Heart left ventricle (tissue), 16 donors: ENCODE measurements at regions not wholly inside any gene's neighbourhood (a gene's known extent, or its start where the extent isn't known, plus 50 kb on each side); places are given as distances from the start of the nearest gene placed in this dataset.

Experiments
- ATAC-seq, 4 donors: fragments of 200-7000 bp; cut with Tn5 transposase; one replicate each; pipeline ENCODE4 v1.9.1; 2020 to 2022; ENCODE audit warnings: moderate library complexity in 4 of 4, mild to moderate bottlenecking in 3 of 4, moderate number of reproducible peaks in 1 of 4
- DNase-seq, 5 donors: peaks; one replicate each; pipeline ENCODE4 v3.0.0-alpha.2; 2020
- H3K27ac ChIP-seq, 12 donors: fragments of 200-600 bp; sonication (generic) in 4 of 12; one replicate each; pipeline versions ENCODE4 v1.5.0 to v1.8.0; 2016 to 2022; ENCODE audit warnings: mild to moderate bottlenecking in 2 of 12
- H3K27me3 ChIP-seq, 9 donors: fragments of 200-600 bp; sonication (generic) in 2 of 9; one replicate each; pipeline versions ENCODE4 v1.5.1 to v1.8.0; 2016 to 2022; ENCODE audit warnings: mild to moderate bottlenecking in 3 of 9
- H3K36me3 ChIP-seq, 9 donors: fragments of 200-600 bp; sonication (generic) in 2 of 9; one replicate each; pipeline versions ENCODE4 v1.5.0 to v1.8.0; 2018 to 2022; ENCODE audit warnings: mild to moderate bottlenecking in 2 of 9
- H3K4me1 ChIP-seq, 12 donors: fragments of 200-600 bp; sonication (generic) in 4 of 12; one replicate each; pipeline versions ENCODE4 v1.5.0 to v1.8.0; 2016 to 2022; ENCODE audit warnings: mild to moderate bottlenecking in 3 of 12
- H3K4me3 ChIP-seq, 12 donors: fragments of 200-600 bp; sonication (generic) in 4 of 12; one replicate each; pipeline versions ENCODE4 v1.5.0 to v1.8.0; 2017 to 2022; ENCODE audit warnings: mild to moderate bottlenecking in 9 of 12, moderate library complexity in 4 of 12
- H3K9me3 ChIP-seq, 12 donors: fragments of 200-600 bp; sonication (generic) in 4 of 12; one replicate each; pipeline versions ENCODE4 v1.5.0 to v1.8.0; 2016 to 2022; ENCODE audit warnings: mild to moderate bottlenecking in 1 of 12
- POLR2A ChIP-seq, 2 donors: fragments of 450-650 bp; IDR thresholded peaks; one replicate each; pipeline ENCODE4 v1.6.1; 2017; ENCODE audit warnings: antibody characterized with exemption in 2 of 2, mild to moderate bottlenecking in 2 of 2, moderate library complexity in 2 of 2
- WGBS, 4 donors: extraction: QIAGEN DNeasy Blood & Tissue Kit in 2 of 4; methylation state at CpG; one replicate each; pipeline versions ENCODE4 v1.1.5 to v1.1.7; 2013 to 2018; 5-methylcytosine and 5-hydroxymethylcytosine counted together
- intact Hi-C, 10 donors: fragments of 100-400 bp; cut with DNase I; formaldehyde crosslinking; loops; one replicate each; pipeline versions ENCODE4 v1.11.1 to v1.14.2; 2022
- TF ChIP-seq, protein P1 (sequence below), 12 donors: fragments of 200-600 bp; sonication (generic) in 4 of 12; IDR thresholded peaks; one replicate each; pipeline versions ENCODE4 v1.5.0 to v1.8.0; 2018 to 2022; ENCODE audit warnings: antibody characterized with exemption in 12 of 12, mild to moderate bottlenecking in 5 of 12
- donor health status: ischemic (EF 13 %, LVEDD 7.1; RV severe dilation, severe dysfunction).
- donor health status: healthy with polysubstance abuse.
- donor health status: DM: no; HTN: yes; CAD: no.
- donor health status: DM: no; HTN: no; CAD: no.
- donor health status: ischemic (EF 25% LVEDD 6.9; RV normal size, moderate dysfunction).
- donor health status: ischemic (EF 25% LVEDD 5.7; RV mildly dilated, moderate dysfunction).
- donor health status: healthy.
- donor health status: DM: yes; HTN: yes; CAD: no.
- donor health status: ischemic (EF 35%, LVEDD 5.7; RV mildly dilated, moderate dysfunction).
- donor health status: nonischemic (EF 11% LVEDD 7.7; RV severe dilation, severe dysfunction).
- donor health status: DM: yes; HTN: yes; CAD: no.
- donor health status: PGD.
- donor health status: ischemic (EF 29% LVEDD 5.4; RV normal size, mild dysfunction).
- donor health status: nonischemic (EF 23%, LVEDD 6.1; RV moderate dilation, normal function).

DNA sequence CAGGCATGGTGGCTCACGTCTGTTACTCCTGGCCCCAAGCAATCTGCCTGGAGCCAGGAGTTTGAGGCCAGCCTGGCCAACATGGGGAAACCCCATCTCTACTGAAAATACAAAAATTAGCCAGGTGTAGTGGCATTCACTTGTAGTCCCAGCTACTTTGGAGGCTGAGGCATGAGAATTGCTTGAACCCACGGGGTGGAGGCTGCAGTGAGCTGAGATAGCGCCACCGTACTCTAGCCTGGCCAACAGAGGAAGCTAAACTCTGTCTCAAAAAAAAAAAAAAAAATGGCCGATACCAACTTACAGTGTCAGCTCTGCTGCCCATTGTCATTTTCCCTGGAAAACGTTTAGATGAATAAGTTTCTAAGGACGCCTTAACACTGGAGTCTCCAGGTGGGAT, 489.9 kb downstream of the TFAP2A start:
- DNase-seq (no peak), ATAC-seq (no peak)
- intact Hi-C loops = no loop called here
- 75 to 80% (median 79%) methylated on average over 7 of the region's 7 CpGs for WGBS, 4 donors
- TF ChIP-seq, protein P1, sequence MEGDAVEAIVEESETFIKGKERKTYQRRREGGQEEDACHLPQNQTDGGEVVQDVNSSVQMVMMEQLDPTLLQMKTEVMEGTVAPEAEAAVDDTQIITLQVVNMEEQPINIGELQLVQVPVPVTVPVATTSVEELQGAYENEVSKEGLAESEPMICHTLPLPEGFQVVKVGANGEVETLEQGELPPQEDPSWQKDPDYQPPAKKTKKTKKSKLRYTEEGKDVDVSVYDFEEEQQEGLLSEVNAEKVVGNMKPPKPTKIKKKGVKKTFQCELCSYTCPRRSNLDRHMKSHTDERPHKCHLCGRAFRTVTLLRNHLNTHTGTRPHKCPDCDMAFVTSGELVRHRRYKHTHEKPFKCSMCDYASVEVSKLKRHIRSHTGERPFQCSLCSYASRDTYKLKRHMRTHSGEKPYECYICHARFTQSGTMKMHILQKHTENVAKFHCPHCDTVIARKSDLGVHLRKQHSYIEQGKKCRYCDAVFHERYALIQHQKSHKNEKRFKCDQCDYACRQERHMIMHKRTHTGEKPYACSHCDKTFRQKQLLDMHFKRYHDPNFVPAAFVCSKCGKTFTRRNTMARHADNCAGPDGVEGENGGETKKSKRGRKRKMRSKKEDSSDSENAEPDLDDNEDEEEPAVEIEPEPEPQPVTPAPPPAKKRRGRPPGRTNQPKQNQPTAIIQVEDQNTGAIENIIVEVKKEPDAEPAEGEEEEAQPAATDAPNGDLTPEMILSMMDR (IDR thresholded peaks at IDR 0.05) = no peak
- TF ChIP-seq POLR2A (IDR thresholded peaks at IDR 0.05) = no peak
- Histone ChIP-seq H3K4me3 (no peak overlapping the region), H3K4me1 (no peaks in the 10 kb centered on the region), H3K9me3 (peaks cover 0 to 10% (median 2%) of the 10 kb centered on the region in 12 donors), H3K36me3 (no peaks in the 10 kb centered on the region), H3K27ac (no peak overlapping the region), H3K27me3 (no peaks in the 10 kb centered on the region)

- intact Hi-C loops = no loop called here
- TF ChIP-seq POLR2A (IDR thresholded peaks at IDR 0.05) = no peak
- TF ChIP-seq, protein P1 (IDR thresholded peaks at IDR 0.05) = no peak
- H3K27ac ChIP-seq = no peak overlapping the region
- no peak for DNase-seq
- WGBS, 4 donors = 86 to 92% (median 86%) methylated on average over 3 of the region's 3 CpGs
- no peak overlapping the region for H3K4me3 ChIP-seq
- H3K27me3 ChIP-seq = no peaks in the 10 kb centered on the region
- H3K36me3 ChIP-seq = no peaks in the 10 kb centered on the region
- H3K4me1 ChIP-seq = no peaks in the 10 kb centered on the region
- ATAC-seq = no peak
- H3K9me3 ChIP-seq = no peaks in the 10 kb centered on the region
Measured at GRCh38 chr6:9921366-9921765, 493.5 kb downstream of the TFAP2A start.

DNA sequence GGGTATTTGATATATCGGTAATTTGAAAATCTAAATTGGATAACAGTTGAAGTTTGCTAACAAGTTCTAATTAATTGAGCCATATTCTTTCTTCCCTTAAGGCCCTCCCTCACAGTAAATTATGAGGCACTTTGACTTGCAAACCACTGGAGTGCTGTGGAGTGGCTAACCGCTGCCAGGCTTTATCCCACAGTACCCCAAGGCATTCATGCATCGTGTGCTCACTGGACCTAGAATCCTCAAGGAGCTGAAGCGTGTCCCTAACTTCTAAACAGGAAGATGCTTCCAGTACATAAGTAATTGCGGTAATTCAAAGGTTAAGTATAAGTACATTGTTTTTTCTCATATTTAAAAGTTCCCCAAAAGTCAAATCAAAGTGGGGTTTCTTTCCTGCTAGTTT, 499.9 kb downstream of the TFAP2A start:
- no peaks in the 10 kb centered on the region for H3K4me1 ChIP-seq
- no peak overlapping the region for H3K4me3 ChIP-seq
- no peaks in the 10 kb centered on the region for H3K9me3 ChIP-seq
- H3K27ac ChIP-seq = no peak overlapping the region
- DNase-seq (no peak), ATAC-seq (no peak)
- intact Hi-C loops = no loop called here
- H3K27me3 ChIP-seq = no peaks in the 10 kb centered on the region
- no peaks in the 10 kb centered on the region for H3K36me3 ChIP-seq
- TF ChIP-seq, protein P1 (IDR thresholded peaks at IDR 0.05) = no peak
- no peak for TF ChIP-seq POLR2A (IDR thresholded peaks at IDR 0.05)
- WGBS, 4 donors = 88 to 90% (median 90%) methylated on average over 5 of the region's 5 CpGs

GRCh38 chr6:9901376-9901775, 513.5 kb downstream of the TFAP2A start:
- no peak for DNase-seq
- no peaks in the 10 kb centered on the region for H3K4me1 ChIP-seq
- intact Hi-C loops = no loop called here
- no peak overlapping the region for H3K4me3 ChIP-seq
- no peaks in the 10 kb centered on the region for H3K9me3 ChIP-seq
- no peak overlapping the region for H3K27ac ChIP-seq
- TF ChIP-seq, protein P1 (IDR thresholded peaks at IDR 0.05) = no peak
- no peak for TF ChIP-seq POLR2A (IDR thresholded peaks at IDR 0.05)
- no peak for ATAC-seq
- no peaks in the 10 kb centered on the region for H3K36me3 ChIP-seq
- no peaks in the 10 kb centered on the region for H3K27me3 ChIP-seq
- WGBS, 4 donors = 74 to 82% (median 81%) methylated on average over 1 of the region's 1 CpG
